AG04450 (cell line): ENCODE measurements at regions not wholly inside any gene's neighbourhood (a gene's known extent, or its start where the extent isn't known, plus 50 kb on each side); places are given as distances from the start of the nearest gene placed in this dataset.
"Not testable (repeated sequence)": the region's sequence is repeated elsewhere in the genome, so short reads cannot be mapped to it uniquely, and the experiment has no call there.

Experiments
- CTCF ChIA-PET: fragments of 300-600, 350-600 bp; formaldehyde crosslinking; extraction: SDS; loops from one replicate; lab custom pipeline; 2022; ENCODE audit warnings: antibody characterized with exemption, inconsistent platforms; lab: Charles Lee
- POLR2A ChIA-PET: fragments of 350-600 bp; formaldehyde crosslinking; extraction: SDS; loops from one replicate; lab custom pipeline; 2021; ENCODE audit warnings: antibody characterized with exemption, inconsistent platforms; lab: Yijun Ruan, JAX
- DNase-seq: peaks from one replicate; pipeline ENCODE4 v3.0.0-alpha.2; 2011; ENCODE audit warnings: low read depth, low spot score
- H3K27ac ChIP-seq: one replicate; pipeline ENCODE4 v1.5.1; 2012; ENCODE audit warnings: low read depth, low read length, control low read depth
- H3K27me3 ChIP-seq: one replicate; pipeline ENCODE4 v1.6.0; 2012; ENCODE audit warnings: low read length; ENCODE audit not compliant: control insufficient read depth, insufficient read depth
- H3K4me3 ChIP-seq: 2 replicates; pipeline ENCODE4 v1.5.1; 2011; ENCODE audit warnings: mild to moderate bottlenecking, low read depth, low read length, control low read depth
- H3K9me3 ChIP-seq: 2 replicates; pipeline ENCODE4 v1.5.1; 2012; ENCODE audit warnings: low read length; ENCODE audit not compliant: control insufficient read depth, insufficient read depth
- CTCF ChIP-seq: IDR thresholded peaks from 2 replicates; pipeline ENCODE4 v1.5.1; 2011; ENCODE audit warnings: low read depth, low read length, control low read depth, inconsistent platforms

GRCh38 chr9:97188545-97188944 is 118.9 kb upstream of the CCDC180 start:
- no peak overlapping the region for H3K27ac ChIP-seq
- H3K27me3 ChIP-seq = no peaks in the 10 kb centered on the region
- ChIA-PET CTCF (no interaction called here), POLR2A (no interaction called here)
- no peaks in the 10 kb centered on the region for H3K9me3 ChIP-seq
- H3K4me3 ChIP-seq = no peak overlapping the region
- no peak for TF ChIP-seq CTCF
- no peak for DNase-seq

GRCh38 chr9:97187706-97188105 is 119.8 kb upstream of the CCDC180 start:
- H3K4me3 ChIP-seq, CTCF ChIA-PET, H3K27me3 ChIP-seq: not testable (repeated sequence)

GRCh38 chr9:97186493-97186892 is 121.0 kb upstream of the CCDC180 start:
- H3K9me3 ChIP-seq = no peaks in the 10 kb centered on the region
- ChIA-PET POLR2A (no interaction called here), CTCF (no interaction called here)
- no peak overlapping the region for H3K4me3 ChIP-seq
- TF ChIP-seq CTCF = no peak
- H3K27me3 ChIP-seq = no peaks in the 10 kb centered on the region
- DNase-seq = no peak
- no peak overlapping the region for H3K27ac ChIP-seq

More at GRCh38 chr9:97187706-97188105, 119.8 kb upstream of the CCDC180 start:
- POLR2A ChIA-PET, DNase-seq, H3K27ac ChIP-seq, H3K9me3 ChIP-seq: not testable (repeated sequence)

GRCh38 chr9:97182532-97182931 is 124.9 kb upstream of the CCDC180 start:
- H3K9me3 ChIP-seq, H3K4me3 ChIP-seq, H3K27ac ChIP-seq, H3K27me3 ChIP-seq, POLR2A ChIA-PET, CTCF ChIA-PET, DNase-seq: not testable (repeated sequence)

- ChIA-PET POLR2A (no interaction called here), CTCF (no interaction called here)
- TF ChIP-seq CTCF = no peak
Observed at GRCh38 chr9:97179616-97180015, 127.8 kb upstream of the CCDC180 start.

GRCh38 chr9:97176206-97176605 is 131.3 kb upstream of the CCDC180 start:
- TF ChIP-seq CTCF = no peak
- ChIA-PET POLR2A (no interaction called here), CTCF (no interaction called here)
- no peak for DNase-seq
- Histone ChIP-seq H3K27ac (no peak overlapping the region), H3K27me3 (no peaks in the 10 kb centered on the region), H3K4me3 (no peak overlapping the region), H3K9me3 (no peaks in the 10 kb centered on the region)

More at GRCh38 chr9:97179616-97180015, 127.8 kb upstream of the CCDC180 start:
- Histone ChIP-seq H3K27me3 (no peaks in the 10 kb centered on the region), H3K9me3 (no peaks in the 10 kb centered on the region), H3K27ac (no peak overlapping the region), H3K4me3 (no peak overlapping the region)
- no peak for DNase-seq

GRCh38 chr9:97168174-97168573 is 129.2 kb upstream of the CTSV start:
- DNase-seq, H3K4me3 ChIP-seq, POLR2A ChIA-PET, CTCF ChIA-PET, H3K27me3 ChIP-seq, H3K9me3 ChIP-seq, H3K27ac ChIP-seq: not testable (repeated sequence)

- H3K9me3 ChIP-seq, H3K27ac ChIP-seq, H3K4me3 ChIP-seq, POLR2A ChIA-PET, H3K27me3 ChIP-seq, CTCF ChIA-PET, DNase-seq: not testable (repeated sequence)
Observed at GRCh38 chr9:97166496-97167138, 127.7 kb upstream of the CTSV start.
